ENCODE measurements at regions not wholly inside any gene's neighbourhood (a gene's known extent, or its start where the extent isn't known, plus 50 kb on each side); places are given as distances from the start of the nearest gene placed in this dataset.
A peak's percentile ranks its signal among the peaks of the same experiment; 100 is the strongest.

GRCh38 chr3:56921573-56922453, 120.1 kb upstream of the ARHGEF3 start:
- Histone ChIP-seq H3K36me3 (ENCODE audit: control insufficient read depth in 3 of 3, insufficient read depth in 3 of 3, low read length in 3 of 3) (no peaks in the 10 kb centered on the region), H3K4me1 (ENCODE audit: control insufficient read depth in 3 of 3, insufficient read depth in 3 of 3, low read length in 3 of 3) (peaks cover 24 to 36% (median 25%) of the 10 kb centered on the region in 3 donors), H3K4me3 (ENCODE audit: low read length in 3 of 3) (peak overlapping the region in 2 of 3 donors; percentile 19 to 27), H3K27me3 (ENCODE audit: control insufficient read depth in 3 of 3, insufficient read depth in 3 of 3, low read length in 3 of 3) (no peaks in the 10 kb centered on the region), H3K9ac (ENCODE audit: low read depth in 1 of 3, low read length in 3 of 3) (peak overlapping the region in 2 of 3 donors; percentile 17 to 62), H3K9me3 (ENCODE audit: control insufficient read depth in 3 of 3, low read length in 3 of 3) (no peaks in the 10 kb centered on the region), H3K27ac (ENCODE audit: low read depth, low read length) (peak overlapping the region; percentile 57)

- H3K9me3 ChIP-seq (ENCODE audit: control insufficient read depth in 3 of 3, low read length in 3 of 3): no peaks in the 10 kb centered on the region
- H3K36me3 ChIP-seq (ENCODE audit: control insufficient read depth in 3 of 3, insufficient read depth in 3 of 3, low read length in 3 of 3): no peaks in the 10 kb centered on the region
- no peak overlapping the region for H3K27ac ChIP-seq (ENCODE audit: low read depth, low read length)
- peaks cover 9 to 27% (median 13%) of the 10 kb centered on the region in 3 donors for H3K4me1 ChIP-seq (ENCODE audit: control insufficient read depth in 3 of 3, insufficient read depth in 3 of 3, low read length in 3 of 3)
- H3K9ac ChIP-seq (ENCODE audit: low read depth in 1 of 3, low read length in 3 of 3): no peak overlapping the region
- H3K4me3 ChIP-seq (ENCODE audit: low read length in 3 of 3): no peak overlapping the region
- H3K27me3 ChIP-seq (ENCODE audit: control insufficient read depth in 3 of 3, insufficient read depth in 3 of 3, low read length in 3 of 3): no peaks in the 10 kb centered on the region
These were observed 118.0 kb upstream of the ARHGEF3 start for GRCh38 chr3:56919797-56920195.

GRCh38 chr3:56919137-56919796, 117.5 kb upstream of the ARHGEF3 start:
- Histone ChIP-seq H3K36me3 (ENCODE audit: control insufficient read depth in 3 of 3, insufficient read depth in 3 of 3, low read length in 3 of 3) (no peaks in the 10 kb centered on the region), H3K4me3 (ENCODE audit: low read length in 3 of 3) (no peak overlapping the region), H3K9ac (ENCODE audit: low read depth in 1 of 3, low read length in 3 of 3) (no peak overlapping the region), H3K9me3 (ENCODE audit: control insufficient read depth in 3 of 3, low read length in 3 of 3) (no peaks in the 10 kb centered on the region), H3K4me1 (ENCODE audit: control insufficient read depth in 3 of 3, insufficient read depth in 3 of 3, low read length in 3 of 3) (peaks cover 9 to 26% (median 10%) of the 10 kb centered on the region in 3 donors), H3K27me3 (ENCODE audit: control insufficient read depth in 3 of 3, insufficient read depth in 3 of 3, low read length in 3 of 3) (no peaks in the 10 kb centered on the region), H3K27ac (ENCODE audit: low read depth, low read length) (no peak overlapping the region)

- Histone ChIP-seq H3K4me1 (ENCODE audit: control insufficient read depth in 3 of 3, insufficient read depth in 3 of 3, low read length in 3 of 3) (peaks cover 5 to 18% (median 6%) of the 10 kb centered on the region in 3 donors), H3K27ac (ENCODE audit: low read depth, low read length) (no peak overlapping the region), H3K36me3 (ENCODE audit: control insufficient read depth in 3 of 3, insufficient read depth in 3 of 3, low read length in 3 of 3) (no peaks in the 10 kb centered on the region)
These were observed 116.4 kb upstream of the ARHGEF3 start for GRCh38 chr3:56918111-56918568.

GRCh38 chr3:56917361-56918110, 115.8 kb upstream of the ARHGEF3 start:
- Histone ChIP-seq H3K4me1 (ENCODE audit: control insufficient read depth in 3 of 3, insufficient read depth in 3 of 3, low read length in 3 of 3) (peaks cover 5 to 18% (median 6%) of the 10 kb centered on the region in 3 donors), H3K27ac (ENCODE audit: low read depth, low read length) (no peak overlapping the region), H3K36me3 (ENCODE audit: control insufficient read depth in 3 of 3, insufficient read depth in 3 of 3, low read length in 3 of 3) (no peaks in the 10 kb centered on the region), H3K27me3 (ENCODE audit: control insufficient read depth in 3 of 3, insufficient read depth in 3 of 3, low read length in 3 of 3) (no peaks in the 10 kb centered on the region), H3K4me3 (ENCODE audit: low read length in 3 of 3) (no peak overlapping the region), H3K9me3 (ENCODE audit: control insufficient read depth in 3 of 3, low read length in 3 of 3) (no peaks in the 10 kb centered on the region), H3K9ac (ENCODE audit: low read depth in 1 of 3, low read length in 3 of 3) (no peak overlapping the region)

More at GRCh38 chr3:56918111-56918568, 116.4 kb upstream of the ARHGEF3 start:
- no peaks in the 10 kb centered on the region for H3K9me3 ChIP-seq (ENCODE audit: control insufficient read depth in 3 of 3, low read length in 3 of 3)
- no peaks in the 10 kb centered on the region for H3K27me3 ChIP-seq (ENCODE audit: control insufficient read depth in 3 of 3, insufficient read depth in 3 of 3, low read length in 3 of 3)
- H3K9ac ChIP-seq (ENCODE audit: low read depth in 1 of 3, low read length in 3 of 3): no peak overlapping the region
- no peak overlapping the region for H3K4me3 ChIP-seq (ENCODE audit: low read length in 3 of 3)

GRCh38 chr3:56916716-56917360, 115.1 kb upstream of the ARHGEF3 start:
- Histone ChIP-seq H3K9me3 (ENCODE audit: control insufficient read depth in 3 of 3, low read length in 3 of 3) (no peaks in the 10 kb centered on the region), H3K4me1 (ENCODE audit: control insufficient read depth in 3 of 3, insufficient read depth in 3 of 3, low read length in 3 of 3) (peaks cover 5 to 18% (median 6%) of the 10 kb centered on the region in 3 donors), H3K4me3 (ENCODE audit: low read length in 3 of 3) (no peak overlapping the region), H3K9ac (ENCODE audit: low read depth in 1 of 3, low read length in 3 of 3) (peak overlapping the region in 1 of 3 donors; percentile 15), H3K27me3 (ENCODE audit: control insufficient read depth in 3 of 3, insufficient read depth in 3 of 3, low read length in 3 of 3) (no peaks in the 10 kb centered on the region), H3K27ac (ENCODE audit: low read depth, low read length) (no peak overlapping the region), H3K36me3 (ENCODE audit: control insufficient read depth in 3 of 3, insufficient read depth in 3 of 3, low read length in 3 of 3) (no peaks in the 10 kb centered on the region)

- no peaks in the 10 kb centered on the region for H3K36me3 ChIP-seq (ENCODE audit: control insufficient read depth in 3 of 3, insufficient read depth in 3 of 3, low read length in 3 of 3)
- H3K9ac ChIP-seq (ENCODE audit: low read depth in 1 of 3, low read length in 3 of 3): peak overlapping the region in 2 of 3 donors; percentile 45 to 53
These were observed 114.3 kb upstream of the ARHGEF3 start for GRCh38 chr3:56915966-56916586.

GRCh38 chr3:56914646-56915045, 112.9 kb upstream of the ARHGEF3 start:
- Histone ChIP-seq H3K9me3 (ENCODE audit: control insufficient read depth in 3 of 3, low read length in 3 of 3) (no peaks in the 10 kb centered on the region), H3K36me3 (ENCODE audit: control insufficient read depth in 3 of 3, insufficient read depth in 3 of 3, low read length in 3 of 3) (no peaks in the 10 kb centered on the region), H3K4me3 (ENCODE audit: low read length in 3 of 3) (no peak overlapping the region), H3K9ac (ENCODE audit: low read depth in 1 of 3, low read length in 3 of 3) (no peak overlapping the region), H3K27me3 (ENCODE audit: control insufficient read depth in 3 of 3, insufficient read depth in 3 of 3, low read length in 3 of 3) (no peaks in the 10 kb centered on the region), H3K4me1 (ENCODE audit: control insufficient read depth in 3 of 3, insufficient read depth in 3 of 3, low read length in 3 of 3) (peaks cover 5 to 12% (median 6%) of the 10 kb centered on the region in 3 donors), H3K27ac (ENCODE audit: low read depth, low read length) (no peak overlapping the region)

More at GRCh38 chr3:56915966-56916586, 114.3 kb upstream of the ARHGEF3 start:
- no peaks in the 10 kb centered on the region for H3K9me3 ChIP-seq (ENCODE audit: control insufficient read depth in 3 of 3, low read length in 3 of 3)
- peak overlapping the region; percentile 37 to 57 (median 56) for H3K4me3 ChIP-seq (ENCODE audit: low read length in 3 of 3)
- peak overlapping the region; percentile 37 for H3K27ac ChIP-seq (ENCODE audit: low read depth, low read length)
- H3K27me3 ChIP-seq (ENCODE audit: control insufficient read depth in 3 of 3, insufficient read depth in 3 of 3, low read length in 3 of 3): no peaks in the 10 kb centered on the region
- H3K4me1 ChIP-seq (ENCODE audit: control insufficient read depth in 3 of 3, insufficient read depth in 3 of 3, low read length in 3 of 3): peaks cover 5 to 12% (median 6%) of the 10 kb centered on the region in 3 donors

GRCh38 chr3:56911363-56911762, 109.6 kb upstream of the ARHGEF3 start:
- Histone ChIP-seq H3K4me3 (ENCODE audit: low read length in 3 of 3) (no peak overlapping the region), H3K27me3 (ENCODE audit: control insufficient read depth in 3 of 3, insufficient read depth in 3 of 3, low read length in 3 of 3) (no peaks in the 10 kb centered on the region), H3K36me3 (ENCODE audit: control insufficient read depth in 3 of 3, insufficient read depth in 3 of 3, low read length in 3 of 3) (no peaks in the 10 kb centered on the region), H3K9me3 (ENCODE audit: control insufficient read depth in 3 of 3, low read length in 3 of 3) (no peaks in the 10 kb centered on the region), H3K9ac (ENCODE audit: low read depth in 1 of 3, low read length in 3 of 3) (no peak overlapping the region), H3K4me1 (ENCODE audit: control insufficient read depth in 3 of 3, insufficient read depth in 3 of 3, low read length in 3 of 3) (no peaks in the 10 kb centered on the region), H3K27ac (ENCODE audit: low read depth, low read length) (no peak overlapping the region)

Measured in skeletal muscle tissue (tissue), 3 donors.